RWPE1 (cell line): ENCODE measurements at regions not wholly inside any gene's neighbourhood (a gene's known extent, or its start where the extent isn't known, plus 50 kb on each side); places are given as distances from the start of the nearest gene placed in this dataset.

Experiments used
- CTCF ChIA-PET: fragments of 350-600 bp; sonication (Branson Sonifier 250); formaldehyde crosslinking; extraction: SDS; loops from one replicate; lab custom pipeline; 2021; lab: Yijun Ruan, JAX
- POLR2A ChIA-PET: fragments of 400-600 bp; formaldehyde crosslinking; extraction: SDS; loops from one replicate; lab custom pipeline; 2020; ENCODE audit warnings: antibody characterized with exemption; ENCODE audit not compliant: low non-redundant PET; lab: Yijun Ruan, JAX
- DNase-seq: peaks from one replicate; pipeline ENCODE4 v3.0.0; 2012; ENCODE audit warnings: low spot score
- H3K27ac ChIP-seq: fragments of 450-650 bp; 2 replicates; pipeline ENCODE4 v1.5.1; 2017
- CTCF ChIP-seq: fragments of 450-650 bp; conservative IDR thresholded peaks from 2 replicates; pipeline ENCODE4 v1.5.1; 2017; ENCODE audit warnings: low read depth, mild to moderate bottlenecking

GRCh38 chr10:93219347-93219746, 145.7 kb downstream of the CYP26A1 start:
- POLR2A ChIA-PET, result no interaction called here

GRCh38 chr10:93220296-93221170, 146.8 kb downstream of the CYP26A1 start:
- ChIA-PET POLR2A (no interaction called here), CTCF (interaction anchor here (0.6 to 1.5 kb wide), 2 partner anchors 106 to 141 kb away, joined by 4 to 5 read pairs; no protein-coding TSS in a partner anchor)
- no peak for TF ChIP-seq CTCF
- no peak overlapping the region for H3K27ac ChIP-seq
- no peak for DNase-seq

More at GRCh38 chr10:93219347-93219746, 145.7 kb downstream of the CYP26A1 start:
- no peak for DNase-seq
- no peak overlapping the region for H3K27ac ChIP-seq
- TF ChIP-seq CTCF, result no peak
- CTCF ChIA-PET, result interaction anchor here (0.8 kb wide), 1 partner anchor 9 kb away, joined by 5 read pairs; no protein-coding TSS in a partner anchor

GRCh38 chr10:93221171-93221496, 147.4 kb downstream of the CYP26A1 start:
- no peak for DNase-seq
- TF ChIP-seq CTCF, result no peak
- POLR2A ChIA-PET, result no interaction called here
- CTCF ChIA-PET, result interaction anchor here (0.6 to 1.5 kb wide), 2 partner anchors 107 to 141 kb away, joined by 4 to 5 read pairs; no protein-coding TSS in a partner anchor
- H3K27ac ChIP-seq, result no peak overlapping the region

DNA sequence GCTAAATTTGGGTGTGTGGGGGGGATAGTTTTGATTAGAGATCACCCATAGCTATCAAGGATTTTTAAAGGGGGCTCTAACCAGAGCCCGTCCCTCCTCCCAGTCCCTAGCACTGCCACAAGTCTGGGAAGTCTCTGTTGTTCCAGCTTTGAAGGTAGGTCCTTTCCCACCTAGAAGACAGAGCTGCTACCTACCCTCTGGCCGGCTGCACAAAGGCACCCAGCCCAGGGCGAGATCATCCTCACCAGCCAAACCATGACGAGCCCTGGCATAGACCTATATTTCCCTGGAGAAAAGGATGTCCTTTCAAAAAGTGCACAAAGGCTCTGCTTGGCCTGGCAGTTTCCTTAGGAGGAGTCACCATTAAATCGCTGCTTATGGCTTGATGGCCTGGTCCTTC, 147.8 kb downstream of the CYP26A1 start:
- no peak overlapping the region for H3K27ac ChIP-seq
- CTCF ChIA-PET, result interaction anchor here (1.5 kb wide), 1 partner anchor 142 kb away, joined by 4 read pairs; no protein-coding TSS in a partner anchor
- DNase-seq, result no peak
- POLR2A ChIA-PET, result no interaction called here
- no peak for TF ChIP-seq CTCF

- ChIA-PET POLR2A (no interaction called here), CTCF (interaction anchor here (1.5 kb wide), 1 partner anchor 142 kb away, joined by 4 read pairs; no protein-coding TSS in a partner anchor)
- TF ChIP-seq CTCF, result no peak
- DNase-seq, result no peak
- no peak overlapping the region for H3K27ac ChIP-seq
Observed at GRCh38 chr10:93222211-93222754, 148.6 kb downstream of the CYP26A1 start.

- DNase-seq, result no peak
- POLR2A ChIA-PET, result no interaction called here
- no peak for TF ChIP-seq CTCF
- CTCF ChIA-PET, result interaction anchor here (0.7 to 0.9 kb wide), 2 partner anchors 107 to 154 kb away, joined by 3 read pairs; no protein-coding TSS in a partner anchor
- H3K27ac ChIP-seq, result no peak overlapping the region
Observed at GRCh38 chr10:93222876-93223275, 149.2 kb downstream of the CYP26A1 start.
